22Rv1 (cell line): ENCODE measurements at regions not wholly inside any gene's neighbourhood (a gene's known extent, or its start where the extent isn't known, plus 50 kb on each side); places are given as distances from the start of the nearest gene placed in this dataset.

Experiments used
- H3K27ac ChIP-seq: fragments of 450-650 bp; 2 replicates; pipeline ENCODE4 v1.5.1; 2017
- ZFX ChIP-seq: fragments of 450-650 bp; IDR thresholded peaks from 2 replicates; pipeline ENCODE4 v1.6.1; 2017; ENCODE audit warnings: antibody characterized with exemption, borderline replicate concordance
- TF ChIP-seq, protein P1 (sequence below): fragments of 450-650 bp; IDR thresholded peaks from 2 replicates; pipeline ENCODE4 v1.5.1; 2017; ENCODE audit warnings: mild to moderate bottlenecking

DNA sequence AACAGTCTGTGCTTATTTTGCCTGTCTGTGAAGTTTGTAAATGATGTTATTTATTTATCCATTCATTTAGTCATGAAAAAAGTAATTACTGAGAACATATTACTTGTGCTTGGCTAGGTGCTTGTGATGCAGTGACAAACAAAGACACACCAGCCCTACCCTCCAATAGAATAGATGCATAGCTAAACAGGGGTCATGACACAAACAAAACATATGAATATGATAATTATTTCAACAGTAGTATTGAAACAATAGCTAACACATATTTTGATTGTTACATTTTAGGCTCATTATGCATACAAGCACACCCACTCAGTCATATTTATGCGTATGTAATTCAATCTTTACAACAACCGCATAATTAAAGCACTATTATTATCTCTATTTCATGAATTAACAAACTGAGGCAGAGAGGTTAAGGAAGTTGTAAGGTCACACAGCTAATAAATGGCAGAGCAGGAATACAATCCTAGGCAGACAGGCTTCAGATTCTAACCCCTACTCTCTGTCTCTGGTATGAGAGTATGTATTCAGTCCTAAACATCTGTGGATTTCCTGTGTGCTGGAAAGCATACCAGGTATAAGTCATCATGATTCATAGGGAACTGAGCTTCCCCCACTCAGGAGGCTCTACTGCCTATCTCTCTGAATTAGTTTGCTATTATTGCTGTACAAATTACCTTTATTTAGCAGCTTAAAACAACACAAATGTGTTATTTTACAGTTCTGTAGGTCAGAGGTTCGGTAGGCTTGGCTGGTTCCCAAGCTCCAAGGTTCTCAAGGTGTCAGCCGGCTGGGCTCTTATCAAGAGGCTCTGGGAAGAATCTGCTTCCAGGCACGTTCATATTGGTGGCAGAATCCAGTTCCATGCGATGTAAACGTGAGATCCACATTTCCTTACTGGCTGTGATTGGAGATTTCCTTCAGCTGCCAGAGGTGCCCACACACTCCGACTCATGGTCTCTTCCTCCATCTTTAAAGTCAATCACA lies 509.4 kb downstream of the GALC start:
- TF ChIP-seq ZFX: no peak
- TF ChIP-seq, protein P1, sequence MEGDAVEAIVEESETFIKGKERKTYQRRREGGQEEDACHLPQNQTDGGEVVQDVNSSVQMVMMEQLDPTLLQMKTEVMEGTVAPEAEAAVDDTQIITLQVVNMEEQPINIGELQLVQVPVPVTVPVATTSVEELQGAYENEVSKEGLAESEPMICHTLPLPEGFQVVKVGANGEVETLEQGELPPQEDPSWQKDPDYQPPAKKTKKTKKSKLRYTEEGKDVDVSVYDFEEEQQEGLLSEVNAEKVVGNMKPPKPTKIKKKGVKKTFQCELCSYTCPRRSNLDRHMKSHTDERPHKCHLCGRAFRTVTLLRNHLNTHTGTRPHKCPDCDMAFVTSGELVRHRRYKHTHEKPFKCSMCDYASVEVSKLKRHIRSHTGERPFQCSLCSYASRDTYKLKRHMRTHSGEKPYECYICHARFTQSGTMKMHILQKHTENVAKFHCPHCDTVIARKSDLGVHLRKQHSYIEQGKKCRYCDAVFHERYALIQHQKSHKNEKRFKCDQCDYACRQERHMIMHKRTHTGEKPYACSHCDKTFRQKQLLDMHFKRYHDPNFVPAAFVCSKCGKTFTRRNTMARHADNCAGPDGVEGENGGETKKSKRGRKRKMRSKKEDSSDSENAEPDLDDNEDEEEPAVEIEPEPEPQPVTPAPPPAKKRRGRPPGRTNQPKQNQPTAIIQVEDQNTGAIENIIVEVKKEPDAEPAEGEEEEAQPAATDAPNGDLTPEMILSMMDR: no peak
- no peak overlapping the region for H3K27ac ChIP-seq

GRCh38 chr14:87468531-87468930 lies 524.5 kb downstream of the GALC start:
- TF ChIP-seq, protein P1: no peak
- TF ChIP-seq ZFX: no peak
- no peak overlapping the region for H3K27ac ChIP-seq

- TF ChIP-seq, protein P1: no peak
- no peak for TF ChIP-seq ZFX
- no peak overlapping the region for H3K27ac ChIP-seq
These were observed 525.4 kb downstream of the GALC start for GRCh38 chr14:87467578-87467977.

GRCh38 chr14:87465770-87466169 lies 527.2 kb downstream of the GALC start:
- TF ChIP-seq, protein P1: no peak
- TF ChIP-seq ZFX: no peak
- no peak overlapping the region for H3K27ac ChIP-seq

DNA sequence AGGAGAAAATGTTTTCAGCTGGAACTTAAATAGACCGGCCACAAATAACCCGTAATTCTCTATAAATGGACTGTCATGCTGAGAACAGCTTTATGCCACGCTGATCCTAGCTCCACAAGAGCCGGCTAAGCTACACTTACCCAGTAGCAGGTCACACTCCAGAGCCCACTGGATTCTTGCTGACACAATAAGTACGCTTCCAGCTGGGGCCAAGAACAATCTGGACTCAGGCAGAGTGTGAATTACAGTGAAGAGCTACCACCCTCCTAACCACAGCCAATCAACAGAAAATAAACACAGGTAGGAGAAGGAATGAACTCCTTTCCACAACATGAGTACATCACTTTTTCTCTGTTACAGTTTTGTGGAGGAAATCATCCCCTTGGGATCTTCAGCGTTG lies 531.3 kb downstream of the GALC start:
- no peak for TF ChIP-seq ZFX
- H3K27ac ChIP-seq: no peak overlapping the region

GRCh38 chr14:87457720-87458119 lies 535.3 kb downstream of the GALC start:
- no peak overlapping the region for H3K27ac ChIP-seq
- TF ChIP-seq, protein P1: no peak
- TF ChIP-seq ZFX: no peak

DNA sequence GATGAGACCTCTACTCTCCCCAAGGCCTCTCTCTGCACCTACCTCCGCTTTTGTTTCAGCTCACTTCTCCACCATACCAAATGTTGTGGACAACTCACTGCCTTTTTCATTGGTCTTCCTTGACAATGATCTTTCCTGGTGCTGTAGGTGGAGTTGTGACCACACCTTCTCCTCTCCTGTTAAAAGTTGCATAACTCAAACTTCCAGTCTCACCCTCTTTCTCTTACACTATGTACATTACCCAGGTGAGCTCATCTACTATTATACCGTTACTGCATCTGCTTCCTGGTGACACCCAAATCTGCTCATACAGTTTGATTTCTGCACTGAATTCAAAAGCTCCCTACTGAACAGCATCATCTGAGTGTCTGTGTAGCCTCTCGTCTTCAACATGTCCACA lies 542.8 kb downstream of the GALC start:
- H3K27ac ChIP-seq: no peak overlapping the region
- TF ChIP-seq, protein P1: no peak
- TF ChIP-seq ZFX: no peak
